PC-3 (cell line): ENCODE measurements at regions not wholly inside any gene's neighbourhood (a gene's known extent, or its start where the extent isn't known, plus 50 kb on each side); places are given as distances from the start of the nearest gene placed in this dataset.

Experiments
- EZH2 ChIP-seq: fragments of 300-600 bp; sonication (generic); IDR thresholded peaks from one replicate; pipeline ENCODE4 v1.6.1; 2017; ENCODE audit warnings: antibody characterized with exemption, mild to moderate bottlenecking, low read length; ENCODE audit not compliant: unreplicated experiment
- TF ChIP-seq, protein P1 (sequence below): fragments of 300-600 bp; sonication (generic); conservative IDR thresholded peaks from 2 replicates; pipeline ENCODE4 v1.5.1; 2017; ENCODE audit warnings: antibody characterized with exemption, low read depth, mild to moderate bottlenecking, low read length

DNA sequence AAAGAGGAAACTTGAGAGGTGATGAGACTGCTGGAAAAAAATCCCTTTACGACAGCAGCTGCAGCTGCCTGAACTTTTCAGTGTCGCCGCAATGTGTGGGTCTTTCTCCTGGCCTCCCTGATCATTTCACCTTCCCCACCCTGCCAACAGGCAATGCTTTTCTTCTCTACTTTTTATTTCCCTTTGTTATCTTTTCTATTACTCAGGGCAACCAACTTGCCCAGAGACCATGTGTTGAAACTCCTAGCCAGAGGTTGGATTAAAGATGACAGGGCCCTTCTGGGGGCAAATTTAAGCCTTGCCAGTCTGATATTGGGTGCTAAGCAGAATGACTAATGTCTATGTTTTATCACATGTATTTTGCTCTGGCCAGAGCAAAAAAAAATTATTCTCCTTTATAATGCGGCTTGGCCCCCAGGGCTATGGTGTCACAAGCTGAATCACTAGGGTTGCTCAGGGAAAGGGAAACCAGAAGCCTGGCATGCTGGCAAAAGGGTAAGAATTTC lies 51.5 kb upstream of the CFAP20DC start:
- TF ChIP-seq, protein P1, sequence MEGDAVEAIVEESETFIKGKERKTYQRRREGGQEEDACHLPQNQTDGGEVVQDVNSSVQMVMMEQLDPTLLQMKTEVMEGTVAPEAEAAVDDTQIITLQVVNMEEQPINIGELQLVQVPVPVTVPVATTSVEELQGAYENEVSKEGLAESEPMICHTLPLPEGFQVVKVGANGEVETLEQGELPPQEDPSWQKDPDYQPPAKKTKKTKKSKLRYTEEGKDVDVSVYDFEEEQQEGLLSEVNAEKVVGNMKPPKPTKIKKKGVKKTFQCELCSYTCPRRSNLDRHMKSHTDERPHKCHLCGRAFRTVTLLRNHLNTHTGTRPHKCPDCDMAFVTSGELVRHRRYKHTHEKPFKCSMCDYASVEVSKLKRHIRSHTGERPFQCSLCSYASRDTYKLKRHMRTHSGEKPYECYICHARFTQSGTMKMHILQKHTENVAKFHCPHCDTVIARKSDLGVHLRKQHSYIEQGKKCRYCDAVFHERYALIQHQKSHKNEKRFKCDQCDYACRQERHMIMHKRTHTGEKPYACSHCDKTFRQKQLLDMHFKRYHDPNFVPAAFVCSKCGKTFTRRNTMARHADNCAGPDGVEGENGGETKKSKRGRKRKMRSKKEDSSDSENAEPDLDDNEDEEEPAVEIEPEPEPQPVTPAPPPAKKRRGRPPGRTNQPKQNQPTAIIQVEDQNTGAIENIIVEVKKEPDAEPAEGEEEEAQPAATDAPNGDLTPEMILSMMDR = no peak
- no peak for TF ChIP-seq EZH2
